ENCODE measurements at regions not wholly inside any gene's neighbourhood (a gene's known extent, or its start where the extent isn't known, plus 50 kb on each side); places are given as distances from the start of the nearest gene placed in this dataset.
A peak's percentile ranks its signal among the peaks of the same experiment; 100 is the strongest.

GRCh38 chr12:92614001-92614400, 88.8 kb upstream of the PLEKHG7 start:
- no peak for DNase-seq

DNA sequence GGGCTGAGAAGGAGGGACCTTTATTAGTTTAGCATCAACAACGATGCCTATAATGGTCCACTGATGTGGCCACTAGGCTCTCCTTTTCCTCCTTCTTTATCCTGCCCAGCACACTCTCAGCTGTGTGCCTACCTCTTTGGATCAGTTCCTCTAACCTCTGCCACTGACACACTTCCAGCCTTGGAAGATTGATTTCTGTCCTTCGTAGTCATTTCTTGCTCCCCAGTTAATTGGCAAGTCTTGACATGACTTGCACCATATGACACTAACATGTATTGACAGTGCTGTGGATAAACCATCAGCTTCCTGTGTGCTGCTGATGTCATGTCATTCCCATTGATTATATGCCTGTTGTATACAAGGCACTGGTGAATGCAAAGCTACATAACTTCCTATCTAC, 90.2 kb upstream of the PLEKHG7 start:
- DNase-seq: no peak

GRCh38 chr12:92608151-92609091, 94.4 kb upstream of the PLEKHG7 start:
- peak; percentile 40 for DNase-seq

DNA sequence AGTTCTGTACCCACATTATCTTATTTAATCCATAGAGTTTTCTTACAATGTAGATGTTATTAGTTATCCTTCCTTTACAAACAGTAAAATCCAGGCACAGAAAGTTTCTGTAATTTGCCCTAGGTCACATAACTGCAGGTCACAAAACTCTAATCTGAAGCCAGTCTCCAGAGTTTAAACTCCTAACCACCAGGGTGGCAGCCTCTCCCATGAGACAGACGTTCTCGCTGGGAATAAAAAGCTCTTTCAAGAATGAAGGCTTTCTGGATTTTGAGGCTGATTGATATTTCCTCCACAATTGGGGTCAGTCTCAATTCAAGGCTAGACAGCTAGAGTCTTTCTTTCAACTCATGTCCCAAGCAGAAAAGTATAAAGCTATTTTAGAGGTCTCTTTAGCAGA, 95.8 kb upstream of the PLEKHG7 start:
- no peak for DNase-seq

DNA sequence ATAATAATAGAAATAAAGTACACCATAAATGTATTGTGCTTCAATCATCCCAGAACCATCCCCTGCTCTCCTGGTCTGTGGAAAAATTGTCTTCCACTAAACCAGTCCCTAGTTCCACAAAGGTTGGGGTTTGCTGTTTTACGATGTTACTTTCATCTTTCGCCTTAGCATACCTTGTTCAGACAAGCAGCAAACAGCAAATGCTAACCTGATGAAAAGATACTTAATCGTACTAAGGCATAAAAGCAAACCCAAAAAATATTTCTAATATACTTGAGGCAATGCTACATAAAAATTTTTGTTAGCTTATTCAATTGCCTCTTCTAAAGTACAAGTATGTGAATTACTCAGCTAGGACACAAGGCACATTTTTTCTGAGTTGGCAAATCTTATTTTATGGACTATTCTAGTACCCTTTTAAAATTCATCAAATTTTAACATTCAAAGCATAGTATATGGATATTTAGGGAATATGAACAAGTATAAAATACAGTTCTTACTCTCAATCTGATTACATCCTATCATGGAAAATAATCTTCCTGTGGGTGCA, 97.1 kb upstream of the PLEKHG7 start:
- DNase-seq: no peak

- no peak for DNase-seq
Observed at GRCh38 chr12:92604786-92605185, 98.0 kb upstream of the PLEKHG7 start.

- no peak for DNase-seq
Observed at GRCh38 chr12:92603741-92604432, 98.9 kb upstream of the PLEKHG7 start.

DNA sequence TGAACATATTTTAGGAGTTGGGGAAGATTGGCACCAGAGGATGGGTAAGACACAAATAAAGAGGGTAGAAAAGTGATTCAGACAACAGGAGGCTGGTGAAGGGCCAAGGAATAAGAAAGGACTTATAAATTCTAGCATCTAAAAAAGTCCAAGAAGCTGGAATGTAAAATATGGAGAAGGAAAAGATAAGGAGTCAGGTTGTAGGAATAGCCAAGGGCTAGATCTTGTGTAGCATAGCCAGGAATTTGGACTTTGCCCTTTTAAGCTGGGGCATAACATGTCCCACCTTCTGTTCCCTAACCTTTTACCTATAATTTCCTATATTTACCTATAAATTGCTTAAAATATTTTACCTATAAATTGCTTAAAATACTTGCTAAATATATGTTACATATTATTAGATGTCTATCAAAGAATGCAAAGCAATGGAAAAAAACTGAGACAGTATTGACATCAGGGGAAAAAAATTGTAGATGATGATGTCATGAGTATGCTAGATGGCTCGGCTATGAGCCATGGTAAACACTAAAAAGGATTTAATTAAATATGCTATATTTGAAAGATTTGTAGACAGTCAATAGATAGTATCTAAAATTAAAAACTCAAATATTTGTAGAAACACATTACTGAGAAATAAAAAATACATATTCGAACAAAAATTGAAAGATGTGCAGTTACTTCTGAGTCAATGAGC, 99.7 kb upstream of the PLEKHG7 start:
- no peak for DNase-seq

GRCh38 chr12:92602476-92602875, 100.3 kb upstream of the PLEKHG7 start:
- no peak for DNase-seq

GRCh38 chr12:92601680-92602079, 101.1 kb upstream of the PLEKHG7 start:
- peak; percentile 20 for DNase-seq

- no peak for DNase-seq
Observed at GRCh38 chr12:92601176-92601575, 101.6 kb upstream of the PLEKHG7 start.

DNA sequence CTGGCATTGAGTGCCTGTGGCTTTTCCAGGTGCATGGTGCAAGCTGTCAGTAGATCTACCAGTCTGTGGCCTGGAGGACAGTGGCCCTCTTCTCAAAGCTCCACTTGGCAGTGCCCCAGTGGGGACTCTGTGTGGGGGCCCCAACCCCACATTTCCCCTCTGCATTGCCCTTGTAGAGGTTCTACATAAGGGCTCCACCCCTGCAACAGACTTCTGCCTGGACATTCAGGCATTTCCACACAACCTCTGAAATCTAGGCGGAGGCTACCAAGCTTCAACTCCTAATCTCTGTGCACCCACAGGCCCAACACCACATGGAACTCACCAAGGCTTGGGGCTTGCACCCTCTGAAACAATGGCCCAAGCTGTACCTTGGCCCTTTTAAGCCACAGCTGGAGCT, 102.7 kb upstream of the PLEKHG7 start:
- DNase-seq: no peak

- DNase-seq: no peak
Observed at GRCh38 chr12:92597997-92598396, 104.8 kb upstream of the PLEKHG7 start.

GRCh38 chr12:92597118-92597517, 105.7 kb upstream of the PLEKHG7 start:
- no peak for DNase-seq

DNA sequence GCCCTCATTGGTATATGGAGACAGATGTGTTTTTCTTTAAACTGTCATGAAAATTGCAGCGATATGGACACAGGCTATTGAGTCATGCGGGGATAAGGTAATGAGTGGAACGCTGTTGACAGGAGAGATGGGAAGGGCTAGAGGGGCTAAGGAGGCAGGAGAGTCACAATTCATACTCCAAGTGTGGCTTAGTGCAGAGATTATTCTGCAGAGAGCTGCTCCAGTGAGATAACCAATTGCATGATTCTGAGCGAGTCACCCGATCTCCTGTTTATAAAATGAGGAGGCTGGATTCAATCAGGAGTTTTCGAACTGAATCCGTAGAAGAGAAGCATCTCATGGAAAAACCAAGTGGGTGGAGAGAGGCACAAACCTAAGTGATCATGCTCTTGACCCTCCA, 106.4 kb upstream of the PLEKHG7 start:
- DNase-seq: no peak

GRCh38 chr12:92595663-92596062, 107.1 kb upstream of the PLEKHG7 start:
- no peak for DNase-seq

GRCh38 chr12:92593734-92594402, 108.9 kb upstream of the PLEKHG7 start:
- no peak for DNase-seq

- DNase-seq: no peak
Observed at GRCh38 chr12:92585115-92585727, 117.6 kb upstream of the PLEKHG7 start.

DNA sequence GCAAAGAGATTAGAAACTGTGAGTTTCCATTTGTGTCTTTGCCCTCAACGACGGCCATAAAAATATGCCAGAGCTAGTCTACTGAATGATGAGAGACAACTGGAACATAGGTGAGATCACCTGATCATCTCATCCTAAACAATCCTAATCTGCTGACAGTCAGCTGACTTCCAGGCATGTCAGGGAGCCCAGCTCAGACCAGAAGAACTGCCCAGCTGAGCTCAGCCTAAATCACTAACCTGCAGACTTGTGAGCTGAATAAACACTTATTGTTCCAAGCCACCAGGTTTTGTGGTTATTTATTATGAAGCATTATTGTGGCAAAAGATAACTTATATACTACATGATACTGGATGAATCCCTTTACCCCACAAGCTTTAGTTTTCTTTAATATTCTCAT, 118.9 kb upstream of the PLEKHG7 start:
- DNase-seq: no peak

- no peak for DNase-seq
Observed at GRCh38 chr12:92582893-92583292, 119.9 kb upstream of the PLEKHG7 start.

DNA sequence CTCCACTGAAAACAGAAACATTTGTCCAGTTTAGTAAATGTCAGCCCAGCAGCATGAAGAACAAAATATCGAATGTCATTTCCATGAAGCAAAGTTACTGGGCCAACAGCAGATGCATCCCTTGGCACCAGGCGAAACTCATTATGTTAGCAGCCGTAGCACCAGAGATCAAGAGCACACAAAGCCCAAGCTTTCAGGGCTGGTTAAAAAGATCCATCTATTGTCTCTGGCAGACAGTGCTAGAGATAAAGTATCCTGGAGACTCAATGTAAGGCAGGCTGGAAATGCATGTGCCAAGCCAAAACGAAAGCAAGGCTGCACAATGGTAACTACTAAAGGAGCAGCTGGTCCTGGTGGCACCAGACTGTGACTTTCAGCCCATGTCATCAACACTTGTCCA, 120.3 kb upstream of the PLEKHG7 start:
- DNase-seq: no peak

- DNase-seq: no peak
Observed at GRCh38 chr12:92581604-92582003, 121.2 kb upstream of the PLEKHG7 start.

All from NCI-H82 (cell line).